Neural cell (in vitro differentiated cells): ENCODE measurements at regions not wholly inside any gene's neighbourhood (a gene's known extent, or its start where the extent isn't known, plus 50 kb on each side); places are given as distances from the start of the nearest gene placed in this dataset.

Experiments
- EP300 ChIP-seq: fragments of 450-650 bp; conservative IDR thresholded peaks from 2 replicates; pipeline ENCODE4 v1.6.1; 2014; ENCODE audit warnings: antibody characterized with exemption, mild to moderate bottlenecking, moderate library complexity; ENCODE audit not compliant: poor library complexity, severe bottlenecking
- EZH2 ChIP-seq: fragments of 200-600, 300-800 bp; shearing (Covaris generic), sonication (generic); IDR thresholded peaks from 2 replicates; pipeline ENCODE4 v1.6.1; 2014; ENCODE audit warnings: antibody characterized with exemption, low read length, borderline replicate concordance, mild to moderate bottlenecking; ENCODE audit not compliant: insufficient read depth, poor library complexity, severe bottlenecking
- POLR2AphosphoS5 ChIP-seq: IDR thresholded peaks from 2 replicates; pipeline ENCODE4 v1.6.1; 2012
- RAD21 ChIP-seq: fragments of 450-650 bp; conservative IDR thresholded peaks from 2 replicates; pipeline ENCODE4 v1.6.1; 2014; ENCODE audit warnings: antibody characterized with exemption, mild to moderate bottlenecking, moderate library complexity
- TF ChIP-seq, protein P1 (sequence below): fragments of 450-650 bp; IDR thresholded peaks from 2 replicates; pipeline ENCODE4 v1.5.1; 2014; ENCODE audit warnings: antibody characterized with exemption, mild to moderate bottlenecking, moderate library complexity; ENCODE audit not compliant: poor library complexity, severe bottlenecking

DNA sequence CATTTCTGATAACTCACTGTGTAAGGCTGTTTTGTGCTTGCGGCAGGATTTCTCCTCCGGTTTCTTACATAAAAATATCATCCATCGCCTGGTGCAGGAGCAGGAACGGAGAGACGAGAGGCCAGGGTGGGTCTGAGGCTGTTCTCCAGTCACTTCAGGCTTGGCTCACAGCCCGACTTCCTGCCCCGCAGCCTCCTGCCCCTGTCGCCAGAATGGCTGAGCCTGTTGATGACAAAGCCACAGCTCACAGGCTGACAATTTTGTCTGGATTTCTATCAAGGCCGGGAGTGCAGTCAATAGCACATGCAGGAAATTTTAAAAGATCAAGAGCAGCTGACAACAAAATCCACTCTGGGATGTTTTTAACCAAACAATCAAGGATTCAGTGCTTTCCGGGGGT, 229.7 kb upstream of the ZNF32 start:
- TF ChIP-seq EP300 (no peak), POLR2AphosphoS5 (no peak), EZH2 (no peak), RAD21 (no peak)
- TF ChIP-seq, protein P1, sequence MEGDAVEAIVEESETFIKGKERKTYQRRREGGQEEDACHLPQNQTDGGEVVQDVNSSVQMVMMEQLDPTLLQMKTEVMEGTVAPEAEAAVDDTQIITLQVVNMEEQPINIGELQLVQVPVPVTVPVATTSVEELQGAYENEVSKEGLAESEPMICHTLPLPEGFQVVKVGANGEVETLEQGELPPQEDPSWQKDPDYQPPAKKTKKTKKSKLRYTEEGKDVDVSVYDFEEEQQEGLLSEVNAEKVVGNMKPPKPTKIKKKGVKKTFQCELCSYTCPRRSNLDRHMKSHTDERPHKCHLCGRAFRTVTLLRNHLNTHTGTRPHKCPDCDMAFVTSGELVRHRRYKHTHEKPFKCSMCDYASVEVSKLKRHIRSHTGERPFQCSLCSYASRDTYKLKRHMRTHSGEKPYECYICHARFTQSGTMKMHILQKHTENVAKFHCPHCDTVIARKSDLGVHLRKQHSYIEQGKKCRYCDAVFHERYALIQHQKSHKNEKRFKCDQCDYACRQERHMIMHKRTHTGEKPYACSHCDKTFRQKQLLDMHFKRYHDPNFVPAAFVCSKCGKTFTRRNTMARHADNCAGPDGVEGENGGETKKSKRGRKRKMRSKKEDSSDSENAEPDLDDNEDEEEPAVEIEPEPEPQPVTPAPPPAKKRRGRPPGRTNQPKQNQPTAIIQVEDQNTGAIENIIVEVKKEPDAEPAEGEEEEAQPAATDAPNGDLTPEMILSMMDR: no peak
